Mammary epithelial cell (primary cell): ENCODE measurements at regions not wholly inside any gene's neighbourhood (a gene's known extent, or its start where the extent isn't known, plus 50 kb on each side); places are given as distances from the start of the nearest gene placed in this dataset.

Experiments used
- EZH2 ChIP-seq: IDR thresholded peaks from 2 replicates; pipeline ENCODE4 v1.6.1; 2012; ENCODE audit warnings: low read length, inconsistent platforms, borderline replicate concordance
- TF ChIP-seq, protein P1 (sequence below), 2 donors: IDR thresholded peaks in 1 of 2; conservative IDR thresholded peaks in 1 of 2; 2 replicates each; pipeline ENCODE4 v1.5.1; 2011 to 2012; ENCODE audit warnings: inconsistent platforms in 2 of 2, low read length in 2 of 2, mild to moderate bottlenecking in 2 of 2, control low read depth in 1 of 2, low read depth in 1 of 2; ENCODE audit not compliant: insufficient read depth in 1 of 2; ENCODE audit errors: extremely low read depth in 1 of 2

DNA sequence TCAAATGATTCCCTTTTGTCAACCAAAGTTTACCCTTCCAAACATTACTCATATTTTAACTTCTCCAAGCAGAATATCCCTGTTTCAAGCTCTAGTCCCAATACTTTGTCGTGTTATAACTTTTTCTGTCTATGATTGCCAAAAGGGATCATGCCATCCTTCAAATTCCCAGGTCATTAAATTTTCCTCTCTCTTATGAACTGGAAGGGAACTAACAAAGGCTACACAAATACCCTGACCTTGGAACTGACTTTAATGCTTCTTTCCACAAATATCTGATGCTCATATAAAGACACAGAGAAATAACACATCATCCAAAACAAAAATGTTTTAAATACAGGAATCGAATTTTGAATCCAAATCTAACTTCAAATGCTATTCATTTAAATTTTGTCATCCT is 1352.7 kb downstream of the CDH11 start:
- TF ChIP-seq, protein P1, sequence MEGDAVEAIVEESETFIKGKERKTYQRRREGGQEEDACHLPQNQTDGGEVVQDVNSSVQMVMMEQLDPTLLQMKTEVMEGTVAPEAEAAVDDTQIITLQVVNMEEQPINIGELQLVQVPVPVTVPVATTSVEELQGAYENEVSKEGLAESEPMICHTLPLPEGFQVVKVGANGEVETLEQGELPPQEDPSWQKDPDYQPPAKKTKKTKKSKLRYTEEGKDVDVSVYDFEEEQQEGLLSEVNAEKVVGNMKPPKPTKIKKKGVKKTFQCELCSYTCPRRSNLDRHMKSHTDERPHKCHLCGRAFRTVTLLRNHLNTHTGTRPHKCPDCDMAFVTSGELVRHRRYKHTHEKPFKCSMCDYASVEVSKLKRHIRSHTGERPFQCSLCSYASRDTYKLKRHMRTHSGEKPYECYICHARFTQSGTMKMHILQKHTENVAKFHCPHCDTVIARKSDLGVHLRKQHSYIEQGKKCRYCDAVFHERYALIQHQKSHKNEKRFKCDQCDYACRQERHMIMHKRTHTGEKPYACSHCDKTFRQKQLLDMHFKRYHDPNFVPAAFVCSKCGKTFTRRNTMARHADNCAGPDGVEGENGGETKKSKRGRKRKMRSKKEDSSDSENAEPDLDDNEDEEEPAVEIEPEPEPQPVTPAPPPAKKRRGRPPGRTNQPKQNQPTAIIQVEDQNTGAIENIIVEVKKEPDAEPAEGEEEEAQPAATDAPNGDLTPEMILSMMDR (conservative IDR thresholded peaks at IDR 0.05 in 1 of 2, IDR thresholded peaks at IDR 0.05 in 1 of 2; ENCODE audit: extremely low read depth in 1 of 2, insufficient read depth in 1 of 2, low read depth in 1 of 2, low read length in 2 of 2): no peak
- no peak for TF ChIP-seq EZH2
